ENCODE measurements at regions not wholly inside any gene's neighbourhood (a gene's known extent, or its start where the extent isn't known, plus 50 kb on each side); places are given as distances from the start of the nearest gene placed in this dataset.

DNA sequence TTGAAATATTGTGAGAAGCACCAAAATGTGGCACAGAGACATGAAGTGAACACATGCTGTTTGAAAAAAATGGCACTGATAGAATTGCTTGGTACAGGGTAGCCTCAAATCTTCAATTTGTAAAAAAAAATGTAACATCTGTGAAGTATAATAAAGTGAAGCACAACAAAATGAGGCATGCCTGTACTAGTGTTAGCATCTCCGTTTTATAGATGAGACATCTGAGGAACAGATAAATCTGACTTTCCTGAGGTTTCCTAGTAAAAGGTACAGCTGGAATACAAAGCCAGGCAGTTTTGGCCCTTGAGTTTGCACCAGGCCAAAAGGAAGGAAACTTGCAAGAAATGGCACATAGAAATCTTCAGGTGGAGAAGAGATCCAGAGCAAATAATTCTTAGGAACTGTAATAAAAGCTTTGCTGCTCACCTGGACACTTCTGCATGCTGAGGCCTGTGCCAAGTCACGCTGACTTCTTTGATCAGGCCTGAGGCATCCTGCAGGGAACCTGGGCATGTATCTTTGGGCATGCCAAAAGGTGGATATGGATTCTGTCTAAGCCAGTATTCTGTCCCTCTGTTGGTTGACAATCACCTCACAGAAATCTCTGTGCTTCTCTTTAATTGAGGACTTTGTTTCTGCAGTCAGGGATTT is 251.5 kb upstream of the PLPP4 start:
- TF ChIP-seq, protein P1, sequence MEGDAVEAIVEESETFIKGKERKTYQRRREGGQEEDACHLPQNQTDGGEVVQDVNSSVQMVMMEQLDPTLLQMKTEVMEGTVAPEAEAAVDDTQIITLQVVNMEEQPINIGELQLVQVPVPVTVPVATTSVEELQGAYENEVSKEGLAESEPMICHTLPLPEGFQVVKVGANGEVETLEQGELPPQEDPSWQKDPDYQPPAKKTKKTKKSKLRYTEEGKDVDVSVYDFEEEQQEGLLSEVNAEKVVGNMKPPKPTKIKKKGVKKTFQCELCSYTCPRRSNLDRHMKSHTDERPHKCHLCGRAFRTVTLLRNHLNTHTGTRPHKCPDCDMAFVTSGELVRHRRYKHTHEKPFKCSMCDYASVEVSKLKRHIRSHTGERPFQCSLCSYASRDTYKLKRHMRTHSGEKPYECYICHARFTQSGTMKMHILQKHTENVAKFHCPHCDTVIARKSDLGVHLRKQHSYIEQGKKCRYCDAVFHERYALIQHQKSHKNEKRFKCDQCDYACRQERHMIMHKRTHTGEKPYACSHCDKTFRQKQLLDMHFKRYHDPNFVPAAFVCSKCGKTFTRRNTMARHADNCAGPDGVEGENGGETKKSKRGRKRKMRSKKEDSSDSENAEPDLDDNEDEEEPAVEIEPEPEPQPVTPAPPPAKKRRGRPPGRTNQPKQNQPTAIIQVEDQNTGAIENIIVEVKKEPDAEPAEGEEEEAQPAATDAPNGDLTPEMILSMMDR (conservative IDR thresholded peaks at IDR 0.05; ENCODE audit: low read depth, low read length) = no peak
- no peak for TF ChIP-seq EZH2 (IDR thresholded peaks at IDR 0.05; ENCODE audit: borderline replicate concordance, low read depth, low read length, poor library complexity, severe bottlenecking)
